ENCODE measurements at regions not wholly inside any gene's neighbourhood (a gene's known extent, or its start where the extent isn't known, plus 50 kb on each side); places are given as distances from the start of the nearest gene placed in this dataset.

GRCh38 chr4:60897415-60897814 is 302.7 kb upstream of the ADGRL3 start:
- TF ChIP-seq GATA2 (IDR thresholded peaks at IDR 0.05; ENCODE audit: low read depth, low read length) = no peak
- TF ChIP-seq GATA3 (IDR thresholded peaks at IDR 0.05; ENCODE audit: low read depth, low read length) = no peak
